KBM-7 (cell line): ENCODE measurements at regions not wholly inside any gene's neighbourhood (a gene's known extent, or its start where the extent isn't known, plus 50 kb on each side); places are given as distances from the start of the nearest gene placed in this dataset.

Experiments
- DNase-seq: peaks from one replicate; pipeline ENCODE4 v3.0.0-alpha.2; 2015
- in situ Hi-C: fragments of 300-500 bp; cut with MboI; formaldehyde crosslinking; loops from 2 replicates; pipeline ENCODE4 v1.14.3; 2020; ENCODE audit warnings: low sequenced_read_pairs, low pct_unique_long_range_greater_than_20kb, mixed read lengths

DNA sequence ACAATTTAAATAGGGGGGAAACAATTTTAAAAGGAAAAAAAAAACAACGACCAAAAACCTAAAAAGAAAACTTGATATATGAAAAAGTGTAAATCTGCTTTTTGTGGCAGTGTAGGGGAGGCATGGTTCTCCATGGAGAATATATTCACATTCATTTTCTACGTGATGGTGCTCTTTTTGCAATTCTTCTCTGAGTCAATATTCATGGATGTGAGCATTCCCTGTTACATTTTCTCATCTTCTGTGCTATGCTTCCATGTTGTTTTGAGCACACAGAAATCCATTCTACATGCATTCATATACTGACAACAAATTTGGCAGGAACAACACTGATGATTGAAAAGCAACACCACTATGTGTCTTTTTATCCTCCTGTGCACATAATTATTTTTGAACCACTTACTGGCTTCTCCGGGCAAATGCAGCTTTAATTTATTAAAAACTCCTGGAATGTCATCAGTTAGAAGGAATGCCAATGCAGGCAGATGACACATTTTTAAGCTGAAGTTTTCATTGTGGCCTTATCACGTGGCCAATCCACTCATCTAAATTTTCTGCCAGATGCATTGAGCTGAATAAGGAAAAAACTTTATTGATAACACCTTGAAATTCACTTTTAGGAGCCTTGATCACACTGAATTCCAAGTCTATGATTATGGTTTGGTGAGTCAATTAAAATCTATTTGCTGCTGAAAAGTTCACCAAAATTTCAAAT, 590.6 kb downstream of the NUF2 start:
- in situ Hi-C loops, result no loop called here
- no peak for DNase-seq

DNA sequence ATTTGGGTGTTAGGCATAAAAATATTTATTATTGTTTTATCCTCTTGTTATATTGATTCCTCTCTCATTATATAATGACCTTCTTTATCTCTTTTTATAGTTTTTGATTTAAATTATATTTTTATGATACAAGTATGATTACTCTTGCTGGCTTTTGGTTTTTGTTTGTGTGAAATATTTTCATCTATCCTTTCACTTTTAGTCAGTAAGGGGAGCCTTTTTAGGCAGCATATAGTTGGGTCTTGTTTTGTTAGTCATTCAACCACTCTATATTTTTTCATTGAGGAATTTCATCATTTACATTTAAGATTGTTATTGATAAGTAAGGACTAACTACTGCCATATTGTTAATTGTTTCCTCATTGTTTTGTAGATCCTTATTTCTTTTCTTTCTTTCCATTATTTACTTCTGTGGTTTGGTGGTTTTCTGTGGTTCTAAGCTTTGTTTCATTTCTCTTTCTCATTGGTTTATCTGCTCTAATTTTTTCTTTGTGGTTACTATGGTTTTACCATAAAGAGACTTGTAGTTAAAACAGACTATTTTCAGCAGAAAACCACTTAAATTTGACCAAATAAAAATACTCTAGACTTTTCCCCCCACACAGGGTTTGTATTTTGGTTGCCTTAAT, 593.1 kb downstream of the NUF2 start:
- in situ Hi-C loops, result no loop called here
- DNase-seq, result no peak

DNA sequence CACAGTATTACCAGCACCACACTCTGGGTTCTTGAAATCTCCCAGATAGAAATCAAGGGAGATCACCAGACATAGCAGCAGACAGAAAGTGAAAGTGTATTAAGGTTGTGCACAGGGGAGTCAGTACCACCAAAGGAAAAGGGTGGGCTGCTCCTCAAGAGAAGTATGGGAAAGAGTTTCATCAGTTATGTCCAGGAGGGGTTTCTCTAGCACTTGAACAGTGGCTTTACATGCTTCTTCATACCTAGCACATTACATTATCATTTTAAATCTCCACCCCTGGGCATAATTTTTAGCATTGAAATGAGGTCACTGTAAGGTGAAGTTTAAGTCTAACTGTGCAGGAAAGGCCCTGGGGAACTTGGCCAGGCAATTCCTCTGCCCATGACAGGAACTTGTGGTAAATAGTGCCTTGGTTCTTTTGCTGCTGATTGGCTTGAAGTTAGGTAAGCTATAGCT, 601.0 kb downstream of the NUF2 start:
- in situ Hi-C loops, result no loop called here
- DNase-seq, result no peak

DNA sequence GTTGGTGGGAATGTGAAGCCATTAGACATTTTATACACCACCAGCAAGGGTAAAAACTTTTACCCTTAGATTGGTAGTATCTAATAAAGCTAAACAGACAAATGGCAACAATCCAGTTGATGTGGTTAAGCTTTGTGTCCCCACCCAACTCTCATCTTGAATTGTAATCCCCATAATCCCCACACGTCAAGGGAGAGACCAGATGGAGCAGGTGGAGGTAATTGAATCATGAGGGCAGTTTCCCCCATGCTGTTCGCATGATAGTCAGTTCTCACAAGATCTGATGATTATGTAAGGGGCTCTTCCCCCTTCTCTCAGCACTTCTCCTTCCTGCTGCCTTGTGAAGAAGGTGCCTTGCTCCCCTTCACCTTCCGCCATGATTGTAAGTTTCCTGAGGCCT, 602.3 kb downstream of the NUF2 start:
- in situ Hi-C loops, result no loop called here
- DNase-seq, result no peak

DNA sequence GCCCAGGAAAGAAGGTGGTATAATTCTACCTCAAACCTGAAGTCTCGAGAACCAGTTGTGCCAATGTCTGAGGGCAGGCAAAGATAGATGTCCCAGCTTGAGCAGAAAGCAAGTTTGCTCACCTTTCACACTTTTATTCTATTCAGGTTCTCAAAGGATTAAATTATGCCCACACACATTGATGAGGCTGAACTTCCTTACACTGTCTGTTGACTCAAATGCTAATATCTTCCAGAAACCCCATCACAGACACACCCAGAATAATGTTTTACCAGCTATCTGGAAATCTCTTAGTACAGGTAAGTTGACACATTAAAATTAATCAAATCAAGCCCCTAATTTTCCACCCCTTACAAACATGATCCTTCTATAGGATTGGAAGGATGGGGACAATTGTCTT, 605.7 kb downstream of the NUF2 start:
- in situ Hi-C loops, result no loop called here
- DNase-seq, result no peak

DNA sequence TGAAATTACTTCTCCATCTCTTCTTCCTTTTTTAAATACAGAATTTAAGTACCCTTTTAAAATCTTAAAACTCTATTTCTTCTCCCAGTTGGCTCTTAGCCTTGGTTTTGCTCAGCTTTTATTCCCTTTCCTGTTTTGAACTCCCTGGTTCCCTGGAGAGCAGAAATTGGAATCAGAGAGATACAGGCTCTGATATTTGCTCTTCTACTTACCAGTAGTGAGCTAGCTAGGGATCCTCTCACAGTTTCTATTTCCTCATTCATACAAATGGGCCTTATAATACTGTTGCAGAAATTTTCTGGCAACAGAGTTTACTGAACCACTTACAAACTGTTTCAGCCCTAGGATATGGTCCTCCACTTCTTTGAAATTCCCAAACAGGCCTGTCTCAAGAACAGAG, 606.3 kb downstream of the NUF2 start:
- in situ Hi-C loops, result no loop called here
- DNase-seq, result no peak

DNA sequence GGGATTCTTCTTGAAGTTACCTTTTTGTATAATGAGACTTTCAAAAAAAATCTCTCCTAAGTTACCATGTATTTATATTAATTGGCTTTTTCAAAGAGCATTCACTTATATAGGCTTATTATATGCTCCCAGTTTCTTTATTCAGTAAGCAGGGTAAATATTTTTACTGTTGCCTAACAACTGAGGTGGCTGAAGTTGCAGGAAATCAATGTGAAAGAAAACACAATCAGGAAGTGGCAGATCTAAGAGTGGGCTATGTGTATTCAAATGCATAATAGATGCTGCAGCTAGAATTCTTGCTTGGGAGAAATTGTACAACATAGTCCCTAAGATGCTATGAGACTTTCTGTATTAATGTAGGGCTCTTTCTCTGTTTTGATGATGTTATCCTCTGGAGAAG, 606.9 kb downstream of the NUF2 start:
- in situ Hi-C loops, result no loop called here
- DNase-seq, result no peak

DNA sequence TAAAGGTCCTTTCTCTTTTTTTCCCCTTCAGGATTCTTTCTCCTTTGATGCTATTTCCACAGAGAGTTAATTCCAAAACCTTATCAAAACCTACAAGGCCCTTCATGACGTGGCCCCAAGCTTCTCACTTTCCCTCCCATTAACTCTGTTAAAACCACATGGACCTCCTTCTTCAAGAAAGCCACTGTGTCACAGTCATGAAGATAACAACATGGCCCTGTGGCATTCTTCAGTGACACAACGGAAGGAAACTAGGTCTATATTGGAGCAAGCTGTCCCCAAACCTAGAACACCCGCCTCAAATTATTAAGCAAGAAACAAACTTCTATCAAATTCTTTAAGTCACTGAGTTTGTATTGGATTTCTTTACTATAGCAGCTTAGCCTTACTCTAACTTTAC, 611.1 kb downstream of the NUF2 start:
- in situ Hi-C loops, result no loop called here
- DNase-seq, result no peak

DNA sequence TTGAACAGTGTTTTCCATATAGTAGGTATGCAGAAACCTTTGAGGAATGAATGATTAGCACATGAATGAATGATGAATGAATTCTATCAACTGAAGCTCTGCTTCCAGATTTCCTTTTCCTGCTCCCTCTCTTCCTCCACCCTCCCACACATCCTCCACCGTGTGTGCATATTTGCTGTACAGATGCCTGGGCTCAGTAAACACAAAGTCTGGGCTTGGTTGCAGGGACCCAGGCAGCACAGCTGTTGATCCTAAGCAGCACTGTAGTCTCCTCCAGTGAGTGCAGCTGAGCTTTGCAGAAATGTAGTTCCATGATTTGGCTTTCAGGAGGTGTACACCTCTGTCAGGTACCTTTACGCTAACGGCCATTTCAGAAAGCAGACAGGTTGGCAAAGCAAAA, 611.7 kb downstream of the NUF2 start:
- in situ Hi-C loops, result no loop called here

DNA sequence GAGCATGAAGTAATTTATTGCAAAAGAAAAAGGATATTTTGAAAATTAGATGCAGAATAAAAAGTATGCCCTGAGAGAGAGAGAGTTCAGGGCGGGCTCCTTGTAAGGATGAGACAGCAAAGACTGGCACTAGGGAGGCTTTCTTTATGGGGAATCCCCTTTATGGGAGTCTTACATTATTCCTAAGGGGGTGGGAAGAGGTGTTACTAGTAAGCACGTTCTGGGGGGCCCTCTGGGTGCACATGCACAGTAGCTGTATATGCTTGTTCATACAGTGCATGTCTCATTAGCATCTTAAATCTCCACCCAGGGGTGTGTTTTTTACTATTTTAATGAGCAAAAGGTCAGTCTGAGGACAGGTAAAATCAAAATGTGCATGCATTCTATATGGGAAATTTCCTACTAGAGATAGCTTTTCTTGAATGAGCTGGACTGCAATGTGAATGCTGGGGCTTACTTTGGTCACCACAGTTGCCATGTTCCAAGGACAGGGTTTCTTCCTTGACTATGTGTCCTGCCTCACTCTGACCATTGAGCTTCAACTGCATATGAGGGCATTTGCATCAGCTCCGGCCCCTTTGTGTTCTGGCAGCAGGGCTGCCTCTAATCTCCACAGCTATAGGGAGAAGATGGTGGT, 614.1 kb downstream of the NUF2 start:
- in situ Hi-C loops, result no loop called here
- no peak for DNase-seq

More for the DNA sequence above, 611.7 kb downstream of the NUF2 start:
- no peak for DNase-seq

DNA sequence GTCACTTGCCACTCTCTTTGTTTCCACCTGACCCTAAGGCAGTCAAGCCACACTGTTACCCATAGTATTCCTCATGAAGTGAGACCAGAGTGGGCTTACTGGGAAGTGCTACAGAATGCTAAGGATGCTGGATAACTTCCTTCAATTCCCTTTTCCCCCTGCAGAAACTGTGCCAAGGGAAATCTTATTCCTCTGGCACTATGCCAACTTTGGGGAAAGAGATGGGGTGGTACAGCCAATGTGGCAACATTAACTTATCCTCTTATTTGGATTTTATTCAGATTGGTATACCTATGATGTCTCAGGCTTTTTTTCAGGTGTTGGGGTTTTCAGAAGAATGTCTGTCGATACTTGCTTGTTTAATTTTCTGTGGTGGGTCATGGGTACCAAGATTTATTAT, 599.4 kb upstream of the PBX1 start:
- in situ Hi-C loops, result no loop called here

DNA sequence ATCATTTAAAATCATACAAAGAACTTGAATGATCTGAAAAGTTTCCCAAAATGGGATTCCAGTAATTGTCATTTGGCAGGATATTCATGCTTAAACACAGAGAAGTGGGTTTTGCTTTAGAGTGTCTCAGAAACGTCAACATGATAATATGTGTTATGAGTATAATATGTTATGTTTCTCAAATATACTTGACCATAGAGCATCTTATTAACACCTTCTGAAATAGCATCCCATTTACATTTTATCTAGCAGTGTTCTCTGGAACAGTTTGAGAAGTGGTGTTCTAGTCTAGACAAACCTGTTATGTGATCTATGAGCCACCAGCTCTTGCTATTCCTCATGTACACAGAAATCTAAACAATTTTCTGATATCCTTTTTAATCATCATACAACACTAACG, 588.8 kb upstream of the PBX1 start:
- no peak for DNase-seq
- in situ Hi-C loops, result no loop called here

More for the DNA sequence above, 599.4 kb upstream of the PBX1 start:
- no peak for DNase-seq

DNA sequence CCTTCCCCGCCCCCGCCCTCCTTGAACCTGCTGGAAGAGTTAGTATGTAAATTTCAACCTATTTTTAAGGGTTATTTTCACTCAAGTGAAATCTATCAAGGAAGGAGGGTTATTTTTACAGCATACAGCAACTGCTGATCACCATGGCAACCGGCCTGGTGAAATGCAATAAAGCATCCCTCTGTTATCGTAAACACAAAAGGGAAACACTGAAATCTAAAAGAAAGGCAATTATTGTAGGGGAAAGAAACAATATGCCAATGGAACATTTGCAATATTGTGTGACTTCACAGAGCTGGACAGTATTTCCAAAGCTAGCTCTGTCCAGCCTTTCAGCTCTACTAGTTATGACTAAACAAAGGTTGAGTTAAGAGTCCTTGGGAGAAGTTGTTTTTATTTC, 588.3 kb upstream of the PBX1 start:
- no peak for DNase-seq

DNA sequence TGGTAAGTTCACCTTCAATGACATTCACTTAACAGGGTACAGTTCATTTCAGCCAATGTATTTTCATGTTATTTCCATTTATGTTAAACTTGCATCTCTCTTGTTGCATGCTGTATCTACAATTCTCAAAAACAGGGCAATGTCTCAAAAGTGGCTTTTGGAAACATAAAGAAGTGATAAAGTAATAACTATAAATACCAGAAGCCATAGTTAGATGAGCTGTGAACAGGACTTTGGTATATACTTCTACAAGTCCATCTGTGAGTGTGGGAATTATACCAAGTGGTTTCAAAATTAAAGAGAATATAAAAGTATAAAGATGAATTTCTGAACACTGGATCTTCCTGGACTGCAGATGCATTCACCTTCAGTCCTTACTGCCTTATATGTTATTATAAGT, 585.4 kb upstream of the PBX1 start:
- in situ Hi-C loops, result no loop called here
- peak; percentile 0 for DNase-seq

More for the DNA sequence above, 588.3 kb upstream of the PBX1 start:
- in situ Hi-C loops, result no loop called here

DNA sequence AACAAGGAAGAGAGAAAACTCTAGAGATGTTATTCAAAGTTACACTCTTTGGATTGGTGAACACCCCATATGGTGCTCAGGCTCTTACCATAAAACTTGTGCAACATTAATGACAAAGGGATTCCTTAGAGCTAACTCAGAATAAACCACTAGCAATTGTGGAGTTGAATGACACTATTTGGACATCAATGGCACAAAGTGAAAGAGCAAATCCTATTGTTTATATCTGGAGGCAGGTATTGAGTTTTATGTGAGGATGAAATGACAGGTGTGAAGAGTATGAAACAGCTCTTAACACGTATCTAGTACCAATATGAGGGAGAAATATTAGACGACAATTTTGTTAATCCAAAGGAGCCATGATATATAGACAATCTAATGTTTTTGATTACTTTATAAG, 584.9 kb upstream of the PBX1 start:
- in situ Hi-C loops, result no loop called here
- no peak for DNase-seq

DNA sequence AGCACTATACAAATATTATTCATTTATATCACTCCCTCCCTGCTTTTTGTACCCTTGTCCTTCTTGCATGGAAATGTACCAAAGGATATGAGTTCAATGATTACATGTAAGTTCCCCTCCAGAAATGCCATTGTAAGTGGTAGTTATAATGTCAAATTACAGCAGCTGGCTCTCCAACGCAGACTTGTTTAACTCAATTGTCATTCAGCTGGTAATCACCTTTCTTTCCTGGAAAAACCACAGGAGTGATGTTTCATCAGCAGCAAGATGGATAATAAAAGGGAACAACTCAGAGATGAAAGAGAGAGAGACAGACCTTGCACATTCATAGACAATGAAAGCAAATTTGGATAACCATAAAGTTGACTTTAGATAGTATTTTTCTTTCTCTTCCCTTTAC, 578.6 kb upstream of the PBX1 start:
- no peak for DNase-seq
- in situ Hi-C loops, result no loop called here

DNA sequence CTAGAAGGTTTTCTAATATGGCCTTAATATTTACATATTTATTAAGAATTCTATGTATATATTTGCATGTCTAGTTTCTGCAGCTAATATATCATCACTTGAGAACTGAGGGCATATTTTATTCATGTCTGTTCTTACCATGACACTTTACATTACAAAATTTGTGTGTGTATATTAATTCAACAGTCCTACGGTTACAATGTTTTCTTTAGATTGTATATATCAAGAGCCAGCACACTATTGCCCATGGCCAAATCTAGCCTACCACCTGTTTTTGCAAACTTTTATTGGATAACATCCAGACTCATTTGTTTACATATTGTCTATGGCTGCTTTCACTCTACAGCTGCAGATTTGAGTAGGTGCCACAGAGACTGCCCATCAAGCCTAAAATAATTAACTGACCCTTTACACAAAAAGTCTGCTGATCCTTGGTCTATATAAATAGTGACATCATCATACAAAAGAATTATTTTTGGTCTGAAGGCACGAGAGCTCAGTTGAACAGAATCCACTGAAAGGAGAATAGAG, 577.4 kb upstream of the PBX1 start:
- DNase-seq, result no peak
- in situ Hi-C loops, result no loop called here

DNA sequence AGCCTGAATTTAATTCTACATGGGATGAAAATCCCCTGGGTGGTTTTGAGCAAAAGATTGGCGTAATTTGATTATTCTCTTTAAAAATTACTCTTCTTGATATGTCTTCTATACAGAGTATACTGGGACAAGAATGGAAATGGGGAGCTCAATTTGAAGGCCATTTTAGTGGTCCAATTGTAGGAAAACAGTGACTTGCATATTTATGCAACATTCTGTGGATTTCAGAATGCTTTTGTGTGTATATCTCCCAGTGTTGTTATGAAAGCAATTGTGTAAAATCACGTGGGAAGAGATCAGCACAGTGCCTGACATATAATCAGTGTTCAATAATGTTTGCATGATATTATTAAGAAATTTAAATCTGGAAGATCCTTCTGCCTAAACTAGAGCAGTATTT, 575.9 kb upstream of the PBX1 start:
- in situ Hi-C loops, result no loop called here
- no peak for DNase-seq

DNA sequence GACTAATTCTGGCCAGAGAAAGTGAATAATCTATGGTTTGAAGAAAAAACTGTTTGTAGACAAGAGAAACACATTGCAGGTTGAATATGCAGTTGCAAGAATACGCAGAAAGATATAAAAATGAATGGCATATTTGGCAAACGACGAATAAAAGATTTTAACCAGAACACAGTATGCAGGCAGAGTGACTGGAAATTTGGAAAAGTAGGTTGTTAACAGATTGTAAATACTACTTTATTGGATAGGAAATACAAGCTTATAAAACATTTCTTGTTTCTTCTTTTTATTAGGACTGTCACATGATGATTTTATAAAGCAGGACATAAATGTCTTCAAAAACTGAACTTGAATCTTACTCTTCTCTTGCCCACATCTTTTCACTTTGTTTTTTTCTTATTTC, 573.3 kb upstream of the PBX1 start:
- DNase-seq, result no peak
- in situ Hi-C loops, result no loop called here

DNA sequence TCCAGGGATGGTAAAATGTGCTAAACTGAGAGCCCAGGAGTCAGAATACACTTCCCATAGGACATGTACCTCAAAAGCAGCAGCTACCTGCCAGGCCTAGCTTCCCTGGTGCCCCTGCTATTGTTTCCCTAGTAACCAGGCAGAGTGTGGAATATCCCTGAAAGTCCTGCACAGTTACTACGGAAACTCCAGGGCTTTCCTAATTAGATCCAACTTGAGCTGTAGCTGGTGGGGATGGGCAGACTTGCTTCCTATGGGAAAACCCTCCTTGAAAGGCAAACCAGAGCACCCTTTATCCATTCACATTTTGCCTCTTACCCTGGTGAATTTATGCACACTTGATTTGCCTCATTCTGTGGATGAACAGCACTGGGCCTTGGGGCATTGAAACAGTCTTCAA, 559.9 kb upstream of the PBX1 start:
- DNase-seq, result no peak
- in situ Hi-C loops, result no loop called here
